Activated T-helper 2 cell treated with anti-CD3 and anti-CD28 coated beads, Interferon-gamma antibody, Interleukin-2, Interleukin-4, amounts not matched to agents 10 μg/mL and 5 μg/mL and 100 μg/mL, durations not matched to agents 14 hours and 24 hours and 36 hours (primary cell): ENCODE measurements at regions not wholly inside any gene's neighbourhood (a gene's known extent, or its start where the extent isn't known, plus 50 kb on each side); places are given as distances from the start of the nearest gene placed in this dataset.

ENCODE experiments used
- DNase-seq: peaks from one replicate; pipeline ENCODE4 v3.0.0; 2021; ENCODE audit warnings: low spot score
- H3K27ac Mint-ChIP-seq: one replicate; pipeline ENCODE4 v1.8.0; 2021; ENCODE audit warnings: mixed read lengths
- H3K27me3 Mint-ChIP-seq: one replicate; pipeline ENCODE4 v1.8.0; 2021; ENCODE audit warnings: low read depth, mixed read lengths
- H3K36me3 Mint-ChIP-seq: one replicate; pipeline ENCODE4 v1.8.0; 2021; ENCODE audit warnings: low read depth, mixed read lengths
- H3K4me1 Mint-ChIP-seq: one replicate; pipeline ENCODE4 v1.8.0; 2021; ENCODE audit warnings: low read depth, mixed read lengths
- H3K4me3 Mint-ChIP-seq: one replicate; pipeline ENCODE4 v1.8.0; 2021; ENCODE audit warnings: low read depth, mild to moderate bottlenecking, moderate library complexity, mixed read lengths
- H3K9me3 Mint-ChIP-seq: one replicate; pipeline ENCODE4 v1.8.0; 2021; ENCODE audit warnings: mixed read lengths
- intact Hi-C: fragments of 100-400 bp; cut with micrococcal nuclease; formaldehyde crosslinking; loops from one replicate; pipeline ENCODE4 v1.15.1; 2023

DNA sequence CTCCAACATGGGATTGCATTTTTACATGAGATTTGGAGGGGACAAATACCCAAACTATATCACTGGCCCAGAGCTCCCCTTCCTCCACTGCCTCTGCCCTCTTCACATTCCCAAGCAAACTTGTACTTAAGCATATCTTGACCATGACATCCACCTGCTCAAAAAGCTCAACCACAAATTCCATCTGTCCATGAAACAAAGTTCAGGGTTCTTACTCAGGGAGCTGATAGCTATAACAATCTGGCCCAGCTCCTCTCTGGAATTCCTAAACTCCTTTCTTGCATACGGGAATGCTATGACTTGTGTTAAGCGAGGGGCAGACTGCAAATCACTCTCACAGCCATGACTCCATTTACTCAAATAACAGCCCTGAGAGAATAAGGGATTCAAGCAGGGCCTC is 152.1 kb downstream of the GALC start:
- no peak overlapping the region for H3K4me3 Mint-ChIP-seq
- H3K4me1 Mint-ChIP-seq, result no peaks in the 10 kb centered on the region
- H3K27me3 Mint-ChIP-seq, result no peaks in the 10 kb centered on the region
- H3K36me3 Mint-ChIP-seq, result no peaks in the 10 kb centered on the region
- H3K9me3 Mint-ChIP-seq, result no peaks in the 10 kb centered on the region
- intact Hi-C loops, result no loop called here
- no peak for DNase-seq
- H3K27ac Mint-ChIP-seq, result no peak overlapping the region

DNA sequence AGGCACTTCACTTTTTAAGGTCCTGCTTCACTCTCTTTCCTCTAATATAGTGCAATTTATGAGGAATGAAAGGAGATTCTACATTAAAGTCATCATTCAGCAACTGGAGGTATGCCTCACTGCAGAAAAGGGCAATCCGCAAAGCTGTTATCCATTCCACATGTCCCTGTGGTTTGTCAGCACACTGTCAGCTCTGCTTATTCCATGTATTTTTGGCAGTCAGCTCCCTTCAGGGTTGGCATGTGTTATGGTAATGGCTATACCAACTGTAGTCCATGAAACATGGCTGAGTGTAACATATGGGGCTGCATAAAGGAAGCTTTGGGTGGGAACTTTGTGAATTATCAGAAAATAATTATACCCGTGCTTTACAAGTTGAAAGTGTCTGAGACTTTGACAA is 154.1 kb downstream of the GALC start:
- H3K27ac Mint-ChIP-seq, result no peak overlapping the region
- H3K36me3 Mint-ChIP-seq, result no peaks in the 10 kb centered on the region
- intact Hi-C loops, result no loop called here
- no peak overlapping the region for H3K4me3 Mint-ChIP-seq
- no peaks in the 10 kb centered on the region for H3K27me3 Mint-ChIP-seq
- no peak for DNase-seq
- no peaks in the 10 kb centered on the region for H3K9me3 Mint-ChIP-seq
- H3K4me1 Mint-ChIP-seq, result no peaks in the 10 kb centered on the region

DNA sequence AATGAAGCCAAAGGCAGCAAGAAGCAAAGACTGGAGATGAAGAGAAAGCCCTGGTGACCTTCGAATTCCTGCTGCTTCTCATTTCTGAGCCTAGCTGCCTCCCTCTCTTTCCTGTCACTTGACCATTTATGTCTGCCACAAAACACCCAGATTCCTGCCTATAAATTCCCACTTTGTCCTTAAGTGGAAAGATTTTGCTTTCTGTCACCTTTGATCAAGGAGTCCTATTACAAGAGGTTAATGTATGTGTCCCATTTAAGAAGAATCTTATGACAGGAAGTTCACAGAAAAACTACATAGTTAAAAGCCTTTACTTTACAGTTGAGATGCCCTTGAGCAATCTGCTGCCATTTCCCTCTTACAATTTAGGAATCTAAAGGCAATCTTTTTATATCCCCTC is 155.7 kb downstream of the GALC start:
- no peaks in the 10 kb centered on the region for H3K4me1 Mint-ChIP-seq
- no peak overlapping the region for H3K4me3 Mint-ChIP-seq
- H3K36me3 Mint-ChIP-seq, result no peaks in the 10 kb centered on the region
- DNase-seq, result no peak
- no peaks in the 10 kb centered on the region for H3K9me3 Mint-ChIP-seq
- no peak overlapping the region for H3K27ac Mint-ChIP-seq
- H3K27me3 Mint-ChIP-seq, result no peaks in the 10 kb centered on the region
- intact Hi-C loops, result no loop called here

DNA sequence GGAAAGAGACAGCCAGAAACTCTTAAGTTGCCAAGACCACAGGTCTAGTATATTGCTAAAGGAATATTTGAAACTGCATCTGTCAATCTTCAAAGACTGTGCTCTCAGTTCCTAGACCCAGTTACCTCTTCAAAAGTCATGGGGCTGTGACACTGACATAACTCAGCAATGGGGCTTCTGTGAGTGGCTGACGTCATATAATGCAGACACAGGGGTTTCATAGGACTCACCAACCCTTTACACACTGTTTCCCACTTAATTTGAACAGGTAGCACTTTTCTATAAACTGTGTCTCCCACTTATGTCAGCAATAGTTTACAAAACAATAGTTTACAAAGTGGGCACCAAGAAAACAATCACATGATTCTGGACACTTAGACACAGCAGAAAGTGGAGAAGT is 158.4 kb downstream of the GALC start:
- no peaks in the 10 kb centered on the region for H3K27me3 Mint-ChIP-seq
- H3K9me3 Mint-ChIP-seq, result no peaks in the 10 kb centered on the region
- DNase-seq, result no peak
- H3K27ac Mint-ChIP-seq, result no peak overlapping the region
- no peaks in the 10 kb centered on the region for H3K4me1 Mint-ChIP-seq
- no peaks in the 10 kb centered on the region for H3K36me3 Mint-ChIP-seq
- H3K4me3 Mint-ChIP-seq, result no peak overlapping the region
- intact Hi-C loops, result no loop called here

DNA sequence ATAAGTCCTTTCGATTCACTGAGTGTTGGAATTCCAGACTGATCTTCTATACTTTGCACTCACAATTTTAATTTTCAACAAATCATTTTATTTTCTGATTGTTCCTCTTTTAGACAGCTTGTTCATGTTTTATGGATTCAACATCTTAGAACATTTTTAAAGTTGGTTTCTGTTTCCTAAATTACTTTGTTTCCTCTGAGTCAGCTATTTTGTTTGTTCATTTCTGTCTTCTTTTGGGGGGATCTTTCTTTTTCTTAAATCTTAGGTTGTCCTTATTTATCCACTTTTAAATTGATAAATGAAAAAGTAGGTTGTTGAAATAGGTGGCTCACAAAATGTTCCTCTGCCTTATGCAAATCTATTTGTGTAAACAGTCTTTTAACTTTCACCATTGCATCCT is 160.0 kb downstream of the GALC start:
- Mint-ChIP-seq H3K27me3 (no peaks in the 10 kb centered on the region), H3K9me3 (no peaks in the 10 kb centered on the region), H3K36me3 (no peaks in the 10 kb centered on the region), H3K4me3 (no peak overlapping the region), H3K27ac (no peak overlapping the region), H3K4me1 (no peaks in the 10 kb centered on the region)
- no peak for DNase-seq
- intact Hi-C loops, result no loop called here

DNA sequence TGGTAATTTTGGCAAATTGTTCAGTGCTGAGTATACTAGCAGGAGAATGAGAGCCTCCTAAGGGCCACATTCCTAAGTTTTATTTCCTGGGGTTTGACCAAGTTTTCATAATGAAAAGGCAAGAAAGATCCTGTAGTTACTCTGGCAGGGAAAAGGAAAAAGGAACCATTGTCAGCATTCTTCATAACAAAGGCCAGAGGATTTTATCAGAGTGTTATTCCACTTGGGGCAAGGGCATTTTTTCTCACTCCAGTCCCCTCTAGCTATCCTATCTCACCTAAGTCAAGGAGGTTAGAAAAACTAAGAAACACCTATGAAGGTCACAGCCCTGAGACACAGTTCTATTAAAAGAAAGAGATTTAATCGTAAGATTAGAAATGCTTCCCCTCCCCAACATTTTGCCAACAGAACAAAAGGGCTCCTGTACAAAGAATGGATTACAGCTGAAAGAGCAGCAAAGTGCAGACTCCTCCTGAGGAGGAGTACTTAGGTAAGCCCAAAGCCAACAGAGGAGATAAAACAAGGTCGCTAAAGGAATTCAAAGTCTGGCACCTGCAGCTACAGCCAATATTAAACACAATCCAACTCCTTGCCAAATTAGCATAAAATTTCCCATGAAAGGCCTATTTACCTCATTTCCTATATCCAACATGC is 162.4 kb downstream of the GALC start:
- Mint-ChIP-seq H3K4me1 (no peaks in the 10 kb centered on the region), H3K27ac (no peak overlapping the region), H3K9me3 (no peaks in the 10 kb centered on the region), H3K36me3 (no peaks in the 10 kb centered on the region), H3K27me3 (no peaks in the 10 kb centered on the region), H3K4me3 (no peak overlapping the region)
- intact Hi-C loops, result no loop called here
- no peak for DNase-seq

DNA sequence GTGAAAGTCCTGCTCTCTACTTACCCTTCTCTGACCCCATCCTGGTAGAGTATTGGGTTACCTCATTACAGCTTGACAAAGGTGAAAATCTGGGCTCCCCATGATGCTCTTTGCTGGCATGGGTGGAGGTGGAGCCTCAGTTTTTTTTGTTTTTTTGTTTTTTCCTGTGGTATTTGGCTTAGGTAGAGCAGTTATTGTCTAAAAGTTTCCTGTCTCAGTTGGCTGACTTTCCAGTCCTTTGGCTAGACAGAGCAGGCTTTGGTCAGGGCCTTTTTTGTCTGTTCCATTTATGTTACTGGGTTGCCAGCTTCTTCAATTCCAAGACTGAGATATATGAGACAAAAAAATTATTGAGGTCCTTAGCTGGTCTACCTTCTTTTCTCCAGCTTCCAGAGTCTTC is 163.4 kb downstream of the GALC start:
- DNase-seq, result no peak
- Mint-ChIP-seq H3K27me3 (no peaks in the 10 kb centered on the region), H3K4me3 (no peak overlapping the region), H3K4me1 (no peaks in the 10 kb centered on the region), H3K36me3 (no peaks in the 10 kb centered on the region), H3K27ac (no peak overlapping the region), H3K9me3 (no peaks in the 10 kb centered on the region)
- intact Hi-C loops, result no loop called here

DNA sequence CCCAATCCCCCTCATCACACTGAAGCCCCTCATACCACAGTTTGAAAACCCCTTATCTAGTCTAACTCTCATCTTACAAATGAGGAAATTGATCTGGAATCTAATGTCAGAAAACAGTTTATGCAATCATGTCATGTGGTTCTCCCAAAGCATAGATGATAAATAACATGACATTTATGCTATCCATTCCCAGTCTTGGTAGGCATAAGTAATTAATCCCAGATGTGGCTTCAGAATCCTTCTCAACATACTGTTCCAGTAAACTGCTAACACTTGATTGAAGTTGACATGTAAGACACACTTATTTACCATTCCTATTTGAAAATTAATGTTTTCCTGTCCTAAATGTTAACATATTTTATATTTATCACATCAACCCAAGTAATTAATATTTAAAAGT is 168.7 kb downstream of the GALC start:
- no peak overlapping the region for H3K27ac Mint-ChIP-seq
- intact Hi-C loops, result no loop called here

DNA sequence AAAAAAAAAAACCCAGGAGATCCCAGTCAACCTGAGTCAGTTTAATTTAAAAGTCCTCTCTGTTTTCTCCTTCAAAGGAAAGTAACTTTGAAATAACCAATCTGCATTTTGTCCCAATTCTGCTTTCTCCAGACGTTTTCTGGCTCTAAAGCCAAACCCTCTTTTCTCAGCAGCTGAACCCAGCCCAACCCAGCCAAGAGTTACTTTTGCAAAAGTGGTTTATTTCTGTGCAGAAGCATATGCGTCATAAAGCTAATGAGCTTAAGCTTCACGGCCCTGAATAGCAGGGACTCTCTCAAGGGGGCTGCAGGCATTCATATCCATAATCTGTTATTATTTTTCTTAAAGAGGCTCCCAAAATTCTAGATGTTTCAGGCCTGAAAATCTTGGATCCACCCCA is 176.6 kb downstream of the GALC start:
- no peak overlapping the region for H3K4me3 Mint-ChIP-seq
- no peak for DNase-seq
- no peaks in the 10 kb centered on the region for H3K9me3 Mint-ChIP-seq
- H3K27ac Mint-ChIP-seq, result no peak overlapping the region
- no peaks in the 10 kb centered on the region for H3K36me3 Mint-ChIP-seq
- intact Hi-C loops, result no loop called here
- no peaks in the 10 kb centered on the region for H3K4me1 Mint-ChIP-seq
- peaks cover 3% of the 10 kb centered on the region for H3K27me3 Mint-ChIP-seq

More for the DNA sequence above, 168.7 kb downstream of the GALC start:
- Mint-ChIP-seq H3K4me1 (no peaks in the 10 kb centered on the region), H3K27me3 (no peaks in the 10 kb centered on the region), H3K4me3 (no peak overlapping the region), H3K36me3 (no peaks in the 10 kb centered on the region), H3K9me3 (no peaks in the 10 kb centered on the region)
- no peak for DNase-seq

DNA sequence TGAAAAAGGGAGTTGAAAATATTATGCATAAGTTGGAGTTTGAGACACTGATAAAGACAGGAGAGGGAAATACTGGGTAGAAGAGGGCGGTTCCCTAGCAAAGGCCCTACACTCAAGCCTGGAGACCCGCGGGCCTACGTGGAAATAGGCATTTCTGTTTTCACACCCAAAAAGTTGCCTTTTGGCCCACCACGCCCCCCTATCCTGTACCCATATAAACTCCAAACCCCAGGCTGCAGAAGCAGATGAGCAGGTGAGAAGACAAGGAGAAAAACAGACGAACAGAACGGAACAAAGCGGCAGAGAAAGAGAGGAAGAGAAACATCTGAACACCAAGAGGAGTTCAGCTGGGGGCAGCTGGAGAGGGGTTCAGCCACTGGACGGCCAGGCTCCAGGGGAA is 177.9 kb downstream of the GALC start:
- Mint-ChIP-seq H3K4me1 (no peaks in the 10 kb centered on the region), H3K27me3 (peaks cover 3% of the 10 kb centered on the region), H3K4me3 (no peak overlapping the region), H3K9me3 (no peaks in the 10 kb centered on the region), H3K36me3 (no peaks in the 10 kb centered on the region), H3K27ac (no peak overlapping the region)
- intact Hi-C loops, result no loop called here
- DNase-seq, result no peak

DNA sequence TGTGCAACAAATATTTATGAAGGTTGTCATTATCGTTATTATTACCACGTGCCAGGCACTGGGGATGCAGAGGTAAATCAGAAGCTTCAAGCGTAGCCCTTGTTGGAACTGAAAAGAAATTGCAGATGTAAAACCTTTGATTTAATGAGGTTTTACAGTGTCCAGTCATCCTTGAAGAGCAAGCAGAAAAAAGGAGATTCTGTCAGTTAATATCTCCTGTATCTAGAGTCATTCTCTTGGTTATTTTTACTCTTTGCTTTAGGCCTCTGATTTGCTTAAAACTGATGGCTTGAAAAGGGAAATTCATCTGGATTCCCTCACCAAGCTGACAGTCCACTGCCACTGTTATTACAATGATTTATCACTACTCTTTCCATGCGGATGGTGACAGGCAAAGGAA is 179.3 kb downstream of the GALC start:
- peaks cover 3% of the 10 kb centered on the region for H3K27me3 Mint-ChIP-seq
- intact Hi-C loops, result no loop called here
- DNase-seq, result no peak
- no peak overlapping the region for H3K4me3 Mint-ChIP-seq
- H3K4me1 Mint-ChIP-seq, result no peaks in the 10 kb centered on the region
- H3K36me3 Mint-ChIP-seq, result no peaks in the 10 kb centered on the region
- no peak overlapping the region for H3K27ac Mint-ChIP-seq
- H3K9me3 Mint-ChIP-seq, result no peaks in the 10 kb centered on the region

DNA sequence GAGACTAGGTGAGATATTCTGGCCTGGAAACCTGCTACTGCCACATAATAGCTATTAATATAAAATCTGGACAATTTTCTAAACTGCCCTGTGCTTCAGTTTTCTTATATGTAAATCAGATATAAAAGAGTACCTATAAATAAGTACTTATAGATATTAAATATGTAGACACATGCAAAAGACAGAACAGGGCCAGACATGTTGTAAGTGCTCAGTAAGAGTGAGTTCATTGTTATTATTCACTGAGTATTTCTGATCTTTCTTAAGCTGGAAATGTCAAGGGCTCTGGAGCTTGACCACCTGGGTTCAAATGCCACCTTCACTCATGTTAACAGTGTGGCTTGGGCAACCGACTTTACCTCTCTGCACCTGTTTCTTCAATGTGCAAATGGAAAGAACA is 179.8 kb downstream of the GALC start:
- intact Hi-C loops, result no loop called here
- no peaks in the 10 kb centered on the region for H3K9me3 Mint-ChIP-seq

DNA sequence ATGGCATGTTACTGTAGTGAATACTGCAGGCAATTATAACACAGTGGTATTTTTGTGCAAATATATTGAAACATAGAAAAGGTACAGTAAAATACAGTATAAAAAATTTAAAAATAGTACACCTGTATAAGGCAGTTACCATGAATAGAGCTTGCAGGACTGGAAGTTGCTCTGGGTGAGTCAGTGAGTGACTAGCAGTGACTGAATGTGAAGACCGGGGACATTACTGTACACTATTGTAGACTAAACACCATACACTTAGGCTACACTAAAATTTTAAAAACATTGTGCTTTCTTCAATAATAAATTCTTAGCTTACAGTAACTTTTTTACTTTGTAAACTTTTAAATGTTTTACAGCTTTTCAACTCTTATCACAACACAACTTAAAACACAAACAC is 181.7 kb downstream of the GALC start:
- no peak overlapping the region for H3K4me3 Mint-ChIP-seq
- no peak for DNase-seq
- intact Hi-C loops, result no loop called here

More for the DNA sequence above, 179.8 kb downstream of the GALC start:
- H3K36me3 Mint-ChIP-seq, result no peaks in the 10 kb centered on the region
- no peak for DNase-seq
- H3K27ac Mint-ChIP-seq, result no peak overlapping the region
- H3K27me3 Mint-ChIP-seq, result peaks cover under 1% of the 10 kb centered on the region
- no peak overlapping the region for H3K4me3 Mint-ChIP-seq
- H3K4me1 Mint-ChIP-seq, result no peaks in the 10 kb centered on the region

DNA sequence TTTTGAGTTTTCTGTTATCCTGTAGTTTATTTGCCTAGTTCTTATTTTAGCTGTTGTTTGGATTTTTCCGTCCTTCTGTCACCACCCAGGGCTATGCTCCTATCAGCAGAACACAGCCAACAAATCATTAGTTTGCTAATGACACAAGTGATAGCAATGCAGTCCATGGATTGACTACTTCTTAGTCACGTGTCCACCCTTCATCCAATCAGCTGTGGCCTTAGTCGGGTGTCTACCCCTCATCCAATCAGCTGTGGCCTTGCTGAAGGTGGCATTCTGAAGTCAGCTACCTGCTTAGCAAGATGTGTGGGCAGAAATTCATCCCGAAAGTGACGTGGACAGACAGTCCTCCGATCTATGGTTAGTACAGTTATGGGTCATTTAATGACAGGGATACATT is 182.3 kb downstream of the GALC start:
- Mint-ChIP-seq H3K4me3 (no peak overlapping the region), H3K27me3 (no peaks in the 10 kb centered on the region), H3K36me3 (no peaks in the 10 kb centered on the region), H3K27ac (no peak overlapping the region), H3K9me3 (no peaks in the 10 kb centered on the region), H3K4me1 (no peaks in the 10 kb centered on the region)
- no peak for DNase-seq
- intact Hi-C loops, result no loop called here

More for the DNA sequence above, 181.7 kb downstream of the GALC start:
- Mint-ChIP-seq H3K9me3 (no peaks in the 10 kb centered on the region), H3K4me1 (no peaks in the 10 kb centered on the region), H3K27ac (no peak overlapping the region), H3K36me3 (no peaks in the 10 kb centered on the region), H3K27me3 (no peaks in the 10 kb centered on the region)
